Transverse colon (tissue), 4 donors: ENCODE measurements at regions not wholly inside any gene's neighbourhood (a gene's known extent, or its start where the extent isn't known, plus 50 kb on each side); places are given as distances from the start of the nearest gene placed in this dataset.

Source experiments
- DNase-seq: peaks from one replicate; pipeline ENCODE4 v3.0.0-alpha.2; 2019
- H3K27ac ChIP-seq, 4 donors: fragments of 200-600 bp; sonication (generic); 2 replicates each; pipeline ENCODE4 v1.5.1; 2016 to 2018; ENCODE audit warnings: inconsistent platforms in 4 of 4
- H3K27me3 ChIP-seq: fragments of 200-600 bp; sonication (generic); 2 replicates; pipeline ENCODE4 v1.5.1; 2017; ENCODE audit warnings: inconsistent platforms
- H3K36me3 ChIP-seq, 4 donors: fragments of 200-600 bp; sonication (generic); 2 replicates each; pipeline ENCODE4 v1.5.1; 2017 to 2019; ENCODE audit warnings: inconsistent platforms in 4 of 4
- H3K4me1 ChIP-seq, 4 donors: fragments of 200-600 bp; sonication (generic); 2 replicates each; pipeline ENCODE4 v1.5.1; 2017 to 2020; ENCODE audit warnings: inconsistent platforms in 4 of 4
- H3K4me3 ChIP-seq, 4 donors: fragments of 200-600 bp; sonication (generic); 1 replicate in 1 of 4; 2 replicates in 3 of 4; pipeline versions ENCODE4 v1.5.1 to v1.6.1; 2017 to 2019; ENCODE audit warnings: inconsistent platforms in 4 of 4
- H3K9me3 ChIP-seq, 2 donors: fragments of 200-600 bp; sonication (generic); 2 replicates each; pipeline ENCODE4 v1.5.1; 2017 to 2019; ENCODE audit warnings: inconsistent platforms in 2 of 2
- EP300 ChIP-seq: sonication (generic); formaldehyde crosslinking; IDR thresholded peaks from one replicate; pipeline ENCODE4 v1.6.1; 2017; ENCODE audit warnings: antibody characterized with exemption, low read depth
- POLR2A ChIP-seq: fragments of 450-650 bp; IDR thresholded peaks from one replicate; pipeline ENCODE4 v1.6.1; 2016; ENCODE audit warnings: antibody characterized with exemption, mild to moderate bottlenecking, moderate library complexity
- POLR2AphosphoS5 ChIP-seq, 3 donors: sonication (generic); formaldehyde crosslinking; IDR thresholded peaks; one replicate each; pipeline ENCODE4 v1.6.1; 2016; ENCODE audit warnings: antibody characterized with exemption in 3 of 3
- WGBS, 2 donors: methylation state at CpG; one replicate each; pipeline ENCODE4 v1.1.5; 2018; ENCODE audit warnings: low coverage in 1 of 2; 5-methylcytosine and 5-hydroxymethylcytosine counted together
- in situ Hi-C, 4 donors: fragments of 200-750 bp; cut with MboI; loops; one replicate each; pipeline versions ENCODE4 v1.15.0 to v1.15.1; 2017; ENCODE audit warnings: low sequenced_read_pairs in 3 of 4, low pct_ligation_motif_present in 1 of 4, low pct_unique_long_range_greater_than_20kb in 1 of 4
- intact Hi-C: fragments of 100-400 bp; cut with DNase I; formaldehyde crosslinking; loops from one replicate; pipeline ENCODE4 v1.15.1; 2023; ENCODE audit warnings: low total_unique reads
- TF ChIP-seq, protein P1 (sequence below), 5 experiments: fragments of 200-600 bp in 3 of 5; fragments of 450-650 bp in 2 of 5; sonication (generic) in 3 of 5; IDR thresholded peaks; 1 replicate in 2 of 5; 2 replicates in 3 of 5; pipeline ENCODE4 v1.5.1; 2016 to 2017; ENCODE audit warnings: antibody characterized with exemption in 5 of 5, inconsistent platforms in 3 of 5, mild to moderate bottlenecking in 2 of 5, moderate library complexity in 1 of 5

GRCh38 chr20:6209093-6209492, 86.3 kb upstream of the FERMT1 start:
- Histone ChIP-seq H3K9me3 (no peaks in the 10 kb centered on the region), H3K4me1 (no peaks in the 10 kb centered on the region), H3K27me3 (no peaks in the 10 kb centered on the region), H3K36me3 (no peaks in the 10 kb centered on the region), H3K27ac (no peak overlapping the region), H3K4me3 (no peak overlapping the region)
- TF ChIP-seq EP300, result no peak
- no peak for TF ChIP-seq POLR2AphosphoS5 (IDR thresholded peaks at IDR 0.05)
- no peak for TF ChIP-seq POLR2A
- TF ChIP-seq, protein P1, sequence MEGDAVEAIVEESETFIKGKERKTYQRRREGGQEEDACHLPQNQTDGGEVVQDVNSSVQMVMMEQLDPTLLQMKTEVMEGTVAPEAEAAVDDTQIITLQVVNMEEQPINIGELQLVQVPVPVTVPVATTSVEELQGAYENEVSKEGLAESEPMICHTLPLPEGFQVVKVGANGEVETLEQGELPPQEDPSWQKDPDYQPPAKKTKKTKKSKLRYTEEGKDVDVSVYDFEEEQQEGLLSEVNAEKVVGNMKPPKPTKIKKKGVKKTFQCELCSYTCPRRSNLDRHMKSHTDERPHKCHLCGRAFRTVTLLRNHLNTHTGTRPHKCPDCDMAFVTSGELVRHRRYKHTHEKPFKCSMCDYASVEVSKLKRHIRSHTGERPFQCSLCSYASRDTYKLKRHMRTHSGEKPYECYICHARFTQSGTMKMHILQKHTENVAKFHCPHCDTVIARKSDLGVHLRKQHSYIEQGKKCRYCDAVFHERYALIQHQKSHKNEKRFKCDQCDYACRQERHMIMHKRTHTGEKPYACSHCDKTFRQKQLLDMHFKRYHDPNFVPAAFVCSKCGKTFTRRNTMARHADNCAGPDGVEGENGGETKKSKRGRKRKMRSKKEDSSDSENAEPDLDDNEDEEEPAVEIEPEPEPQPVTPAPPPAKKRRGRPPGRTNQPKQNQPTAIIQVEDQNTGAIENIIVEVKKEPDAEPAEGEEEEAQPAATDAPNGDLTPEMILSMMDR (IDR thresholded peaks at IDR 0.05), result no peak
- in situ Hi-C loops, result no loop called here
- intact Hi-C loops, result no loop called here
- DNase-seq, result no peak

GRCh38 chr20:6200092-6200491, 77.3 kb upstream of the FERMT1 start:
- Histone ChIP-seq H3K4me1 (no peaks in the 10 kb centered on the region), H3K4me3 (no peak overlapping the region), H3K27me3 (no peaks in the 10 kb centered on the region), H3K9me3 (no peaks in the 10 kb centered on the region), H3K27ac (no peak overlapping the region), H3K36me3 (no peaks in the 10 kb centered on the region)
- WGBS, 2 donors, result 51 to 59% methylated on average over 5 of the region's 5 CpGs
- no peak for DNase-seq
- in situ Hi-C loops (no loop called here), intact Hi-C loops (no loop called here)
- no peak for TF ChIP-seq POLR2A
- no peak for TF ChIP-seq EP300
- TF ChIP-seq, protein P1 (IDR thresholded peaks at IDR 0.05), result no peak
- TF ChIP-seq POLR2AphosphoS5 (IDR thresholded peaks at IDR 0.05), result no peak

GRCh38 chr20:6185268-6185667, 62.4 kb upstream of the FERMT1 start:
- H3K9me3 ChIP-seq, result no peaks in the 10 kb centered on the region
- intact Hi-C loops, result no loop called here
- in situ Hi-C loops, result no loop called here
- no peak overlapping the region for H3K4me3 ChIP-seq
- H3K36me3 ChIP-seq, result no peaks in the 10 kb centered on the region
- no peaks in the 10 kb centered on the region for H3K27me3 ChIP-seq
- TF ChIP-seq POLR2AphosphoS5 (IDR thresholded peaks at IDR 0.05) (no peak), POLR2A (no peak), EP300 (no peak)
- TF ChIP-seq, protein P1 (IDR thresholded peaks at IDR 0.05), result no peak
- DNase-seq, result no peak
- no peak overlapping the region for H3K27ac ChIP-seq
- 65 to 80% methylated on average over 1 to 3 of the region's 3 CpGs for WGBS, 2 donors
- H3K4me1 ChIP-seq, result no peaks in the 10 kb centered on the region

DNA sequence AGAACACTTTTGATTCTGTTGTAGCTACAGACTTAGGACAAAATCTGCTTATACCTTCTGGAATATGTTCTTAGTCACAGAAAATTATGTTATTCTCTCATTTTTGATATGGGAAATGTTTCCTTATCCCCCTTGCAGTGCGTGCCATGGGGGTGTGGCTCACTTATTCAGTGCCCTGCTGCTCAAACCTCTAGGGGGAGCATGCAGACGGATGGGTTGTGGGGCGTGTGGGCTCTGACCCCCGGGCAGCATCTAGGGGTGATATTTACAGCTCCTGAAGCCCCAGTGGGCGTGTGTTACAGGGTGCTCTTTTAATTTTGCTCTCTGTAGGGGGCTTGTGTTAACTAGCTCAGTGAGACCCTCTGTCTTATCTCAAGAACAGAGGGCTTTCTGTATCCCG, 61.3 kb upstream of the FERMT1 start:
- no peak for DNase-seq
- intact Hi-C loops (no loop called here), in situ Hi-C loops (no loop called here)
- 60% methylated on average over 6 of the region's 6 CpGs; no CpG with 5 or more reads in 1 of the 2 donors for WGBS, 2 donors
- TF ChIP-seq, protein P1 (IDR thresholded peaks at IDR 0.05), result no peak
- TF ChIP-seq POLR2AphosphoS5 (IDR thresholded peaks at IDR 0.05) (no peak), POLR2A (no peak), EP300 (no peak)
- H3K4me3 ChIP-seq, result no peak overlapping the region
- no peaks in the 10 kb centered on the region for H3K9me3 ChIP-seq
- H3K4me1 ChIP-seq, result no peaks in the 10 kb centered on the region
- H3K36me3 ChIP-seq, result no peaks in the 10 kb centered on the region
- no peaks in the 10 kb centered on the region for H3K27me3 ChIP-seq
- H3K27ac ChIP-seq, result no peak overlapping the region
